ENCODE measurements at regions not wholly inside any gene's neighbourhood (a gene's known extent, or its start where the extent isn't known, plus 50 kb on each side); places are given as distances from the start of the nearest gene placed in this dataset.

- no peak for DNase-seq
- Histone ChIP-seq H3K9me3 (replicated peaks) (peaks cover 5% of the 10 kb centered on the region), H3K36me3 (no peaks in the 10 kb centered on the region), H3K4me3 (no peak overlapping the region), H3K27me3 (ENCODE audit: low read depth) (peaks cover 9% of the 10 kb centered on the region), H3K27ac (replicated peaks) (no peak overlapping the region), H3K4me1 (no peaks in the 10 kb centered on the region)
- TF ChIP-seq CTCF (IDR thresholded peaks at IDR 0.05; ENCODE audit: borderline replicate concordance), result no peak
- intact Hi-C loops (cut with micrococcal nuclease), result no loop called here
Observed at GRCh38 chr9:26775391-26775790, 117.2 kb downstream of the CAAP1 start.

DNA sequence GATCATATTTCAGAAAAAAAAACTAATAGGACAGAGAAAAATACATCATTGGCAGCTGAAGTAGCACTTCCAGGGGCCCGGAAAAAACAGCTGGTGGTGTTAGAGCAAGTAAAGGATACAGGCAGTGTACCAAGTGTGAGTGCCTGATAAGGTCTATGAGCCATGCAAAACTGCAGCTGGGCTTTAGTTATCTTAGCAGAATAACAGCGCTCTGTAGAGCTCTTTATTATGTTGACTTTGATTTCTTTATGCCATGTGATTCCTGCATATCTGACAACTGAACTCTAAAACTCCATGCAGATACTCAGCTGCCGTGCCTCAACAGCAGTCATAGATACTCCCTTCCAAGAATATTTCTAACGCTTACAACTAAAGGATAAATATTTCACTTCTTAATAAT lies 119.5 kb downstream of the CAAP1 start:
- H3K4me3 ChIP-seq, result no peak overlapping the region
- no peak for DNase-seq
- no peaks in the 10 kb centered on the region for H3K36me3 ChIP-seq
- no peaks in the 10 kb centered on the region for H3K9me3 ChIP-seq (replicated peaks)
- no peak overlapping the region for H3K27ac ChIP-seq (replicated peaks)
- H3K4me1 ChIP-seq, result no peaks in the 10 kb centered on the region
- TF ChIP-seq CTCF (IDR thresholded peaks at IDR 0.05; ENCODE audit: borderline replicate concordance), result no peak
- intact Hi-C loops (cut with micrococcal nuclease), result no loop called here
- H3K27me3 ChIP-seq (ENCODE audit: low read depth), result peaks cover 9% of the 10 kb centered on the region

- Histone ChIP-seq H3K27me3 (ENCODE audit: low read depth) (peaks cover 7% of the 10 kb centered on the region), H3K27ac (replicated peaks) (no peak overlapping the region), H3K9me3 (replicated peaks) (no peaks in the 10 kb centered on the region), H3K4me3 (no peak overlapping the region), H3K36me3 (no peaks in the 10 kb centered on the region), H3K4me1 (no peaks in the 10 kb centered on the region)
- no peak for DNase-seq
- TF ChIP-seq CTCF (IDR thresholded peaks at IDR 0.05; ENCODE audit: borderline replicate concordance), result no peak
- intact Hi-C loops (cut with micrococcal nuclease), result no loop called here
Observed at GRCh38 chr9:26770821-26771220, 121.8 kb downstream of the CAAP1 start.

GRCh38 chr9:26768145-26768544 lies 124.5 kb downstream of the CAAP1 start:
- TF ChIP-seq CTCF (IDR thresholded peaks at IDR 0.05; ENCODE audit: borderline replicate concordance), result no peak
- Histone ChIP-seq H3K36me3 (no peaks in the 10 kb centered on the region), H3K4me3 (no peak overlapping the region), H3K4me1 (no peaks in the 10 kb centered on the region), H3K27ac (replicated peaks) (no peak overlapping the region), H3K27me3 (ENCODE audit: low read depth) (no peaks in the 10 kb centered on the region), H3K9me3 (replicated peaks) (no peaks in the 10 kb centered on the region)
- intact Hi-C loops (cut with micrococcal nuclease), result no loop called here
- no peak for DNase-seq

- no peaks in the 10 kb centered on the region for H3K27me3 ChIP-seq (ENCODE audit: low read depth)
- no peaks in the 10 kb centered on the region for H3K4me1 ChIP-seq
- intact Hi-C loops (cut with micrococcal nuclease), result no loop called here
- H3K9me3 ChIP-seq (replicated peaks), result no peaks in the 10 kb centered on the region
- H3K4me3 ChIP-seq, result no peak overlapping the region
- no peak for TF ChIP-seq CTCF (IDR thresholded peaks at IDR 0.05; ENCODE audit: borderline replicate concordance)
- DNase-seq, result no peak
- no peak overlapping the region for H3K27ac ChIP-seq (replicated peaks)
- H3K36me3 ChIP-seq, result no peaks in the 10 kb centered on the region
Observed at GRCh38 chr9:26760675-26761074, 131.9 kb downstream of the CAAP1 start.

DNA sequence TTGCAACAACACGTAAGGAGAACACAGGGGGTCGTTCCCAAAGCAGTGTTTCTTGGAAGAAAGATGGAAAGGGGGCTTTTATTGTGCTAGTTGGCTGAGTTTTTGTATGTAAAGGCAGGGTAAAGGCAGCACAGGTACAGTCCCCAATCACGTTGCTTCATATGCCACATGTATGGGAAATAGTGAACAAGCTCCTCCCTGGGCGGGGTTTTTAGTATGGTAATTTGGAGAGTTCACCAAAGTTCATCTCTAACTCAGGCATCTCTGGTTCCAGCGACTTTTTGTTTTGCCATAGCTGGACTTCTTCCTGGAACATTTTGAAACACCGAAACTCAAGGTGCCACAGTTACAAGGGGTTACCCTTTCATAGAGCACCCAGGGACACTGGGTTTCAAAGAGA lies 133.9 kb downstream of the CAAP1 start:
- Histone ChIP-seq H3K4me3 (no peak overlapping the region), H3K36me3 (no peaks in the 10 kb centered on the region), H3K9me3 (replicated peaks) (no peaks in the 10 kb centered on the region), H3K4me1 (no peaks in the 10 kb centered on the region), H3K27me3 (ENCODE audit: low read depth) (no peaks in the 10 kb centered on the region), H3K27ac (replicated peaks) (no peak overlapping the region)
- intact Hi-C loops (cut with micrococcal nuclease), result no loop called here
- no peak for TF ChIP-seq CTCF (IDR thresholded peaks at IDR 0.05; ENCODE audit: borderline replicate concordance)
- DNase-seq, result no peak
